ENCODE measurements at regions not wholly inside any gene's neighbourhood (a gene's known extent, or its start where the extent isn't known, plus 50 kb on each side); places are given as distances from the start of the nearest gene placed in this dataset.

DNA sequence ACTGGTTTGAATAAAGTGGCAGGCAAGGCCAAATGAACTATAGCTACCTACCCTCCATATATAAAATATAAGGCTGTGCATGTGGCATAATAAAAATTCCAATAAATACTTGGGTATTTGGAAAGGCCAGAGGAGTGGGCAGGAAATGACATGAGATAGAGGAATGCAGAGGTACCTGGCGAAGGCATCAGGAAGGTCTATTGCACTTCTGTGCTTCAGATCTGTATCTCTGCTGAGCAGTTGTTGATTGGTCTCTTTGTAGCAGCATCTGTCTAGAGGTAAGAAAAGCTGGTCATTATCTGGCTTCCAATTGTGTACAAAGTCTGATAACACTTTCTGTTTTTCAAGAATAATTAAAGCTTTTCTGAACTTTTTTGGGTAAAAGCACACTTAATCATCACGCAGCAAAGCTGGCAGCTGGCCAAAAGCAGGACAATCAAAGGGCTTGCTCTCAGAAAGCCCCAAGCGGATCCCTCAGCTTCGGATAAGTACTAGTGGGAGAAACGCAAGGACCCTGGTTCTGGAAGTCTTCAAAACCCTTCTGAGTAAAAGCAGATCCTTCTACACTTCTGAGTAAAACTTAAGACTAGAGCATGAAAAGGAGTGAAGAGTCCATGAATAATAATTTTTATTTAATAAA, 120.1 kb upstream of the TCF21 start:
- ATAC-seq (no peak), DNase-seq (peak in 3 of 4 donors; percentile 9 to 22 (median 17))
- WGBS, 2 donors, result 21 to 29% methylated on average over 5 of the region's 5 CpGs
- no peak for TF ChIP-seq POLR2A (IDR thresholded peaks at IDR 0.05)
- TF ChIP-seq, protein P1, sequence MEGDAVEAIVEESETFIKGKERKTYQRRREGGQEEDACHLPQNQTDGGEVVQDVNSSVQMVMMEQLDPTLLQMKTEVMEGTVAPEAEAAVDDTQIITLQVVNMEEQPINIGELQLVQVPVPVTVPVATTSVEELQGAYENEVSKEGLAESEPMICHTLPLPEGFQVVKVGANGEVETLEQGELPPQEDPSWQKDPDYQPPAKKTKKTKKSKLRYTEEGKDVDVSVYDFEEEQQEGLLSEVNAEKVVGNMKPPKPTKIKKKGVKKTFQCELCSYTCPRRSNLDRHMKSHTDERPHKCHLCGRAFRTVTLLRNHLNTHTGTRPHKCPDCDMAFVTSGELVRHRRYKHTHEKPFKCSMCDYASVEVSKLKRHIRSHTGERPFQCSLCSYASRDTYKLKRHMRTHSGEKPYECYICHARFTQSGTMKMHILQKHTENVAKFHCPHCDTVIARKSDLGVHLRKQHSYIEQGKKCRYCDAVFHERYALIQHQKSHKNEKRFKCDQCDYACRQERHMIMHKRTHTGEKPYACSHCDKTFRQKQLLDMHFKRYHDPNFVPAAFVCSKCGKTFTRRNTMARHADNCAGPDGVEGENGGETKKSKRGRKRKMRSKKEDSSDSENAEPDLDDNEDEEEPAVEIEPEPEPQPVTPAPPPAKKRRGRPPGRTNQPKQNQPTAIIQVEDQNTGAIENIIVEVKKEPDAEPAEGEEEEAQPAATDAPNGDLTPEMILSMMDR (IDR thresholded peaks at IDR 0.05), result no peak
- intact Hi-C loops (cut with DNase I), result no loop called here
- no peaks in the 10 kb centered on the region for H3K27me3 ChIP-seq
- no peaks in the 10 kb centered on the region for H3K4me1 ChIP-seq
- H3K36me3 ChIP-seq (replicated peaks in 1 of 2; ENCODE audit: insufficient read depth in 1 of 2, low read depth in 2 of 2), result no peaks in the 10 kb centered on the region
- no peak overlapping the region for H3K27ac ChIP-seq
- H3K4me3 ChIP-seq, result no peak overlapping the region
- no peaks in the 10 kb centered on the region for H3K9me3 ChIP-seq

DNA sequence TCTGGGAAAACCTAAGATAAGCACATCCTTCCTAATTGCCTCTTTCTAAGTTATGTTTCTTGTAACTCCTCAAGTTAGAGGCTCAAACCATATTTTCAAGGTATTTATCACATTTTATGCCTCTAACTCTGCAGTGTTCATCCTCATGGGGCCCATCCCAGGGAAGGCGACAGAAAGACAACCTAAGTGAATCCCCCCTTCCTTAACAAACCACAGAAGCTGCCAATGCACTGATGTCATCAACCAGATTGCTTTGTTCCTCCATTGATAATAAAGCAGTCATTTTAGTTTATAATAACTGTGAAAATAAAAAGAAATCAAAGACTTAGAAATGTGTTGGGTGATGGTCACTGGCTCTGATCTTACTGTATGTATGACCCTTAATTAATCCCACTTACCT, 119.5 kb upstream of the TCF21 start:
- H3K9me3 ChIP-seq, result no peaks in the 10 kb centered on the region
- no peak overlapping the region for H3K4me3 ChIP-seq
- H3K27ac ChIP-seq, result no peak overlapping the region
- TF ChIP-seq POLR2A (IDR thresholded peaks at IDR 0.05), result no peak
- TF ChIP-seq, protein P1 (IDR thresholded peaks at IDR 0.05), result no peak
- H3K4me1 ChIP-seq, result no peaks in the 10 kb centered on the region
- intact Hi-C loops (cut with DNase I), result no loop called here
- H3K36me3 ChIP-seq (replicated peaks in 1 of 2; ENCODE audit: insufficient read depth in 1 of 2, low read depth in 2 of 2), result no peaks in the 10 kb centered on the region
- ATAC-seq, result no peak
- 42 to 74% methylated on average over 1 of the region's 1 CpG for WGBS, 2 donors
- H3K27me3 ChIP-seq, result no peaks in the 10 kb centered on the region
- DNase-seq, result no peak

DNA sequence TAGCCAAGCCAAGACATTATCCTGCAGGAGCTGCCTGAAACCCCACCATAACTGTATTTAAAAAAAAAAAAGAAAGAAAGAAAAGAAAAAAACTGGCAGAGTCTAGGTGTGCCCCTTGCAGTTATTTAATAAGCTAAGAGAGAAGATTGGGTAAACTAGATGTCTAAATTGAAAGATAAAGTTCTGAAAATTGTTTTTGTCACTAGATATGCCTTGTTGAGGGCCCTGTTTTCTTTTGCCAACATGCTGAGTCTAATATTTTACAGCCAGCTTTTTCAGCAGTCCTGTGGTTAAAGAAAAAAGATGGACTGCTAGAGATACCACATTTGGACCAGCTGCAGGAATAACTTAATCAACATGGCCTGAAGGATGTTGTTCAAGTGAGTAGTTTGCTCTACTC, 116.3 kb upstream of the TCF21 start:
- Histone ChIP-seq H3K36me3 (replicated peaks in 1 of 2; ENCODE audit: insufficient read depth in 1 of 2, low read depth in 2 of 2) (no peaks in the 10 kb centered on the region), H3K9me3 (no peaks in the 10 kb centered on the region), H3K27ac (no peak overlapping the region), H3K27me3 (no peaks in the 10 kb centered on the region), H3K4me1 (no peaks in the 10 kb centered on the region), H3K4me3 (no peak overlapping the region)
- intact Hi-C loops (cut with DNase I), result no loop called here
- ATAC-seq (no peak), DNase-seq (no peak)
- TF ChIP-seq POLR2A (IDR thresholded peaks at IDR 0.05), result no peak
- TF ChIP-seq, protein P1 (IDR thresholded peaks at IDR 0.05), result no peak

DNA sequence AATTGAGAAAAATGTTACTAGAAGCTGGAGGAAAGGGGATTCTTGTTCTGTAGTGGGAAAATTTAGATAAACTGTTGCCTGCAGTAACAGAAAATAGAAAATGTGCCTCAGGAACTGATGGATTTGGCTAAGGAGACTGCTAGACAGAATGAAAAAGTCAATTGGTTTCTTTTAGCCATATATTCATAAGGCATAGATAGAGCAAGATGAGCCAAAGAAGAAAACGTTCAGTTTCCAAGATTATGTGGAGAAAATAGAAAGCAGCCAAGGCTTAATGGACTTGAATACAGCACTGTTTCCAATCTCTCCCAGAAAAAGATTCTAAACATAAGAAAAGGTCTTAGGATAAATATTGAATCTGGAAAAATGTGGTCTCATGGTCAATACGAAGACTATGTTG, 115.1 kb upstream of the TCF21 start:
- intact Hi-C loops (cut with DNase I), result no loop called here
- no peak for TF ChIP-seq POLR2A (IDR thresholded peaks at IDR 0.05)
- TF ChIP-seq, protein P1 (IDR thresholded peaks at IDR 0.05), result no peak
- Histone ChIP-seq H3K9me3 (no peaks in the 10 kb centered on the region), H3K27ac (no peak overlapping the region), H3K4me1 (no peaks in the 10 kb centered on the region), H3K36me3 (replicated peaks in 1 of 2; ENCODE audit: insufficient read depth in 1 of 2, low read depth in 2 of 2) (no peaks in the 10 kb centered on the region), H3K4me3 (no peak overlapping the region), H3K27me3 (no peaks in the 10 kb centered on the region)
- ATAC-seq (no peak), DNase-seq (no peak)
- 48 to 50% methylated on average over 2 of the region's 2 CpGs for WGBS, 2 donors

DNA sequence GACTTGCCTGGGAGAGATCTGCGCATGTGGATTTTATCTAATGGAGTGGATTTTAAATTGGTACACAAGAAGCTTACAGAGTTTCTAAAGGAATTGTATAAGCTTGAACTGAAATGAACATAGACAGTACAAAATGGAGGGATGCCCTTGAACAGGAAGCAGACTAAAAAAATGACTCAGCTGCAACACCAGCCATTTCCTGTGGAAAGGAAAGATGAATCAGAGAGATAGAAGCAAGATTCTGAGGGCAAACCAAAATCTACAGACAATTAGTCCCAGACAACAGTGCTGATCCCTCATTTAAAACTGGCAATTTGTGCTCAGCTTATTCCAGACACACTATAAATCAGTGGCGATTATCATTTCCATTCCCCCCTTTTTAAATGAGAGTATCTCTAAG, 114.6 kb upstream of the TCF21 start:
- DNase-seq (no peak), ATAC-seq (no peak)
- no peaks in the 10 kb centered on the region for H3K4me1 ChIP-seq
- 88 to 91% methylated on average over 2 of the region's 2 CpGs for WGBS, 2 donors
- intact Hi-C loops (cut with DNase I), result no loop called here
- H3K27me3 ChIP-seq, result no peaks in the 10 kb centered on the region
- H3K9me3 ChIP-seq, result no peaks in the 10 kb centered on the region
- no peaks in the 10 kb centered on the region for H3K36me3 ChIP-seq (replicated peaks in 1 of 2; ENCODE audit: insufficient read depth in 1 of 2, low read depth in 2 of 2)
- no peak overlapping the region for H3K27ac ChIP-seq
- no peak overlapping the region for H3K4me3 ChIP-seq
- TF ChIP-seq POLR2A (IDR thresholded peaks at IDR 0.05), result no peak
- TF ChIP-seq, protein P1 (IDR thresholded peaks at IDR 0.05), result no peak
